WTC11 (cell line): ENCODE measurements at regions not wholly inside any gene's neighbourhood (a gene's known extent, or its start where the extent isn't known, plus 50 kb on each side); places are given as distances from the start of the nearest gene placed in this dataset.

Source experiments
- ATAC-seq: fragments of 200-7000 bp; cut with Tn5 transposase; 2 replicates; pipeline ENCODE4 v1.10.0; 2021; ENCODE audit warnings: mild to moderate bottlenecking, moderate library complexity
- CTCF ChIA-PET: fragments of 300-600 bp; sonication (Branson Sonifier 250); formaldehyde crosslinking; loops from one replicate; lab custom pipeline; 2021; ENCODE audit warnings: antibody characterized with exemption; lab: Charles Lee
- POLR2A ChIA-PET: fragments of 350-600 bp; sonication (Branson Sonifier 250); formaldehyde crosslinking; loops from one replicate; lab custom pipeline; 2021; ENCODE audit warnings: antibody characterized with exemption; lab: Charles Lee
- DNase-seq: peaks from one replicate; pipeline ENCODE4 v3.0.0; 2021; ENCODE audit warnings: low spot score
- H3K27ac Mint-ChIP-seq: 2 replicates; pipeline ENCODE4 v1.8.0; 2021; ENCODE audit warnings: mixed read lengths
- H3K27me3 Mint-ChIP-seq: 2 replicates; pipeline ENCODE4 v1.8.0; 2021; ENCODE audit warnings: low read depth, mild to moderate bottlenecking, moderate library complexity, mixed read lengths
- H3K36me3 Mint-ChIP-seq: 2 replicates; pipeline ENCODE4 v1.8.0; 2021; ENCODE audit warnings: mixed read lengths
- H3K4me1 Mint-ChIP-seq: 2 replicates; pipeline ENCODE4 v1.8.0; 2022; ENCODE audit warnings: mixed read lengths
- H3K4me3 Mint-ChIP-seq: 2 replicates; pipeline ENCODE4 v1.8.0; 2021; ENCODE audit warnings: mild to moderate bottlenecking, moderate library complexity, mixed read lengths
- H3K9me3 Mint-ChIP-seq: 2 replicates; pipeline ENCODE4 v1.8.0; 2021; ENCODE audit warnings: mixed read lengths
- CBFB ChIP-seq: sonication (generic); formaldehyde crosslinking; IDR thresholded peaks from 2 replicates; pipeline ENCODE4 v1.8.1; 2022; ENCODE audit warnings: mild to moderate bottlenecking, low read depth, missing genetic modification reagents
- EMX1 ChIP-seq: fragments of 250-450 bp; sonication (Bioruptor Pico); IDR thresholded peaks from 2 replicates; pipeline ENCODE4 v1.8.0; 2021; ENCODE audit warnings: mild to moderate bottlenecking
- ESRRA ChIP-seq: sonication (generic); formaldehyde crosslinking; IDR thresholded peaks from 2 replicates; pipeline ENCODE4 v1.8.1; 2022; ENCODE audit warnings: mild to moderate bottlenecking, missing genetic modification reagents, borderline replicate concordance
- JAZF1 ChIP-seq: fragments of 250-450 bp; sonication (Bioruptor Pico); IDR thresholded peaks from 2 replicates; pipeline ENCODE4 v1.9.0; 2021; ENCODE audit warnings: moderate library complexity, mild to moderate bottlenecking, inconsistent platforms
- KAT7 ChIP-seq: sonication (generic); formaldehyde crosslinking; IDR thresholded peaks from 2 replicates; pipeline ENCODE4 v1.8.1; 2023; ENCODE audit warnings: missing genetic modification reagents, mild to moderate bottlenecking, borderline replicate concordance
- NFATC4 ChIP-seq: fragments of 250-450 bp; sonication (Bioruptor Pico); IDR thresholded peaks from 2 replicates; pipeline ENCODE4 v1.9.0; 2021; ENCODE audit warnings: mild to moderate bottlenecking
- NFE2L1 ChIP-seq: sonication (generic); formaldehyde crosslinking; IDR thresholded peaks from 2 replicates; pipeline ENCODE4 v1.8.1; 2023; ENCODE audit warnings: missing genetic modification reagents
- SMAD3 ChIP-seq: sonication (generic); formaldehyde crosslinking; IDR thresholded peaks from 2 replicates; pipeline ENCODE4 v1.8.0; 2022; ENCODE audit warnings: missing genetic modification reagents, mild to moderate bottlenecking, borderline replicate concordance
- SOX15 ChIP-seq: fragments of 250-450 bp; sonication (Bioruptor Pico); IDR thresholded peaks from 2 replicates; pipeline ENCODE4 v1.9.0; 2021; ENCODE audit warnings: mild to moderate bottlenecking
- TEAD1 ChIP-seq: sonication (generic); formaldehyde crosslinking; IDR thresholded peaks from 2 replicates; pipeline ENCODE4 v1.8.0; 2022; ENCODE audit warnings: mild to moderate bottlenecking, missing genetic modification reagents
- TP53 ChIP-seq: sonication (generic); formaldehyde crosslinking; IDR thresholded peaks from 2 replicates; pipeline ENCODE4 v1.8.1; 2023; ENCODE audit warnings: mild to moderate bottlenecking, missing genetic modification reagents
- ZBTB21 ChIP-seq: sonication (generic); formaldehyde crosslinking; IDR thresholded peaks from 2 replicates; pipeline ENCODE4 v1.8.1; 2023; ENCODE audit warnings: mild to moderate bottlenecking, missing genetic modification reagents, borderline replicate concordance
- ZNF219 ChIP-seq: sonication (generic); formaldehyde crosslinking; IDR thresholded peaks from 2 replicates; pipeline ENCODE4 v1.8.0; 2023; ENCODE audit warnings: missing genetic modification reagents, mild to moderate bottlenecking, borderline replicate concordance
- ZNF263 ChIP-seq: sonication (generic); formaldehyde crosslinking; IDR thresholded peaks from 2 replicates; pipeline ENCODE4 v1.8.1; 2022; ENCODE audit warnings: low read depth, mild to moderate bottlenecking, moderate library complexity, missing genetic modification reagents
- ZNF671 ChIP-seq: fragments of 250-450 bp; sonication (Bioruptor Pico); IDR thresholded peaks from 2 replicates; pipeline ENCODE4 v1.8.0; 2021; ENCODE audit warnings: mild to moderate bottlenecking
- TF ChIP-seq, protein P1 (sequence below): sonication (generic); formaldehyde crosslinking; IDR thresholded peaks from 2 replicates; pipeline ENCODE4 v1.8.0; 2023; ENCODE audit warnings: mild to moderate bottlenecking, missing genetic modification reagents
- TF ChIP-seq, protein P2 (sequence below): sonication (generic); formaldehyde crosslinking; IDR thresholded peaks from 2 replicates; pipeline ENCODE4 v1.8.1; 2022; ENCODE audit warnings: low read depth, mild to moderate bottlenecking, moderate library complexity, missing genetic modification reagents, borderline replicate concordance
- TF ChIP-seq, protein P3 (sequence below): sonication (generic); formaldehyde crosslinking; IDR thresholded peaks from 2 replicates; pipeline ENCODE4 v1.8.1; 2023; ENCODE audit warnings: mild to moderate bottlenecking, missing genetic modification reagents, moderate library complexity
- TF ChIP-seq, protein P4 (sequence below): sonication (generic); formaldehyde crosslinking; IDR thresholded peaks from 2 replicates; pipeline ENCODE4 v1.8.0; 2023; ENCODE audit warnings: missing genetic modification reagents
- TF ChIP-seq, protein P5 (sequence below): sonication (generic); formaldehyde crosslinking; conservative IDR thresholded peaks from 2 replicates; pipeline ENCODE4 v1.8.1; 2022; ENCODE audit warnings: mild to moderate bottlenecking, missing genetic modification reagents
- TF ChIP-seq, protein P6 (sequence below): sonication (generic); formaldehyde crosslinking; IDR thresholded peaks from 2 replicates; pipeline ENCODE4 v1.8.1; 2023; ENCODE audit warnings: mild to moderate bottlenecking, missing genetic modification reagents

DNA sequence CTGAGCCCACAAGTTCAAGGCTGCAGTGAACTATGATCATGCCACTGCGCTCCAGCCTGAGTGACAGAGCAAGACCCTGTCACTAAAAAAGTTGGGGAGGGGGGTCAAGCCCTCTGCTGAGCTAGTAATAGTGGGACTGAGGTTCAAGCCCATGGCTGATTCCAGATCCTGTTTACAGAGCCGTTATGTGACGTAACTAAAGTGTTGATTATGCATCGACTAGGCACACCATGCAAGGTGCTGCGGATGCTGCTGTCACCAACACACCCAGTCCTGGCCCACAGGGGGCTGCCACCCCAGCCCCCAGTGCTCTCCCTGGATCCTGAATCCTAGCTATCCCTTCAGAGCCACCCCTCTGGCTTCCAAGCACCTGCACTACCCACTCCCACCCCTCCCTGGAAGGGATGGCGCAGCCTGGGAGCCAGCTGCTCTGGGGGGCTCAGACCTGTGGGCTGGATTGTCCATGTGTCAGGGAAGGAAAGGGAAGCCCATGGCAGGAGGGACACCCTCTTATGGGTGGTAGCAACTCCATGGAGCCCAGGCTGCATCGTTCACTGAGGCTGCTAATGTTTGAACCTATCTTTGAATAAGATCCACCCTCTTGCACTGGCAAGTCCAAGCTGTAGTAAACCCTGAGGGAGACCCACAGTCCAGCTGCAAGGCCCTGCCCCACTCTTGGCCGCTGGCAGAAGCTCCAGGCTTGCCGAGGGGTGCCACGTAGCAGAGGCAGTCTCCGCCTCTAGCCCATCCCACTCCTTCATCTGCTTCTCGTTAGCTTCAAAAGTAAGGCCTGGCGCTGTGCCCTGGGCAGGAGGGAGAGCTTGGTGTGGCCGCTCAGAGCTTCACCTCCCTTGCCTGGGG, 95.0 kb downstream of the SNX5 start (continued):
- TF ChIP-seq, protein P1, sequence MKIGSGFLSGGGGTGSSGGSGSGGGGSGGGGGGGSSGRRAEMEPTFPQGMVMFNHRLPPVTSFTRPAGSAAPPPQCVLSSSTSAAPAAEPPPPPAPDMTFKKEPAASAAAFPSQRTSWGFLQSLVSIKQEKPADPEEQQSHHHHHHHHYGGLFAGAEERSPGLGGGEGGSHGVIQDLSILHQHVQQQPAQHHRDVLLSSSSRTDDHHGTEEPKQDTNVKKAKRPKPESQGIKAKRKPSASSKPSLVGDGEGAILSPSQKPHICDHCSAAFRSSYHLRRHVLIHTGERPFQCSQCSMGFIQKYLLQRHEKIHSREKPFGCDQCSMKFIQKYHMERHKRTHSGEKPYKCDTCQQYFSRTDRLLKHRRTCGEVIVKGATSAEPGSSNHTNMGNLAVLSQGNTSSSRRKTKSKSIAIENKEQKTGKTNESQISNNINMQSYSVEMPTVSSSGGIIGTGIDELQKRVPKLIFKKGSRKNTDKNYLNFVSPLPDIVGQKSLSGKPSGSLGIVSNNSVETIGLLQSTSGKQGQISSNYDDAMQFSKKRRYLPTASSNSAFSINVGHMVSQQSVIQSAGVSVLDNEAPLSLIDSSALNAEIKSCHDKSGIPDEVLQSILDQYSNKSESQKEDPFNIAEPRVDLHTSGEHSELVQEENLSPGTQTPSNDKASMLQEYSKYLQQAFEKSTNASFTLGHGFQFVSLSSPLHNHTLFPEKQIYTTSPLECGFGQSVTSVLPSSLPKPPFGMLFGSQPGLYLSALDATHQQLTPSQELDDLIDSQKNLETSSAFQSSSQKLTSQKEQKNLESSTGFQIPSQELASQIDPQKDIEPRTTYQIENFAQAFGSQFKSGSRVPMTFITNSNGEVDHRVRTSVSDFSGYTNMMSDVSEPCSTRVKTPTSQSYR (CRISPR knock-in tag), result no peak
- TF ChIP-seq, protein P2, sequence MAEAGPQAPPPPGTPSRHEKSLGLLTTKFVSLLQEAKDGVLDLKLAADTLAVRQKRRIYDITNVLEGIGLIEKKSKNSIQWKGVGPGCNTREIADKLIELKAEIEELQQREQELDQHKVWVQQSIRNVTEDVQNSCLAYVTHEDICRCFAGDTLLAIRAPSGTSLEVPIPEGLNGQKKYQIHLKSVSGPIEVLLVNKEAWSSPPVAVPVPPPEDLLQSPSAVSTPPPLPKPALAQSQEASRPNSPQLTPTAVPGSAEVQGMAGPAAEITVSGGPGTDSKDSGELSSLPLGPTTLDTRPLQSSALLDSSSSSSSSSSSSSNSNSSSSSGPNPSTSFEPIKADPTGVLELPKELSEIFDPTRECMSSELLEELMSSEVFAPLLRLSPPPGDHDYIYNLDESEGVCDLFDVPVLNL, result no peak
- no peak for TF ChIP-seq NFATC4 (CRISPR knock-in tag)
- TF ChIP-seq, protein P3, sequence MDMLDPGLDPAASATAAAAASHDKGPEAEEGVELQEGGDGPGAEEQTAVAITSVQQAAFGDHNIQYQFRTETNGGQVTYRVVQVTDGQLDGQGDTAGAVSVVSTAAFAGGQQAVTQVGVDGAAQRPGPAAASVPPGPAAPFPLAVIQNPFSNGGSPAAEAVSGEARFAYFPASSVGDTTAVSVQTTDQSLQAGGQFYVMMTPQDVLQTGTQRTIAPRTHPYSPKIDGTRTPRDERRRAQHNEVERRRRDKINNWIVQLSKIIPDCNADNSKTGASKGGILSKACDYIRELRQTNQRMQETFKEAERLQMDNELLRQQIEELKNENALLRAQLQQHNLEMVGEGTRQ (CRISPR knock-in tag), result no peak
- TF ChIP-seq JAZF1, result no peak
- no peak for TF ChIP-seq EMX1 (CRISPR knock-in tag)

DNA sequence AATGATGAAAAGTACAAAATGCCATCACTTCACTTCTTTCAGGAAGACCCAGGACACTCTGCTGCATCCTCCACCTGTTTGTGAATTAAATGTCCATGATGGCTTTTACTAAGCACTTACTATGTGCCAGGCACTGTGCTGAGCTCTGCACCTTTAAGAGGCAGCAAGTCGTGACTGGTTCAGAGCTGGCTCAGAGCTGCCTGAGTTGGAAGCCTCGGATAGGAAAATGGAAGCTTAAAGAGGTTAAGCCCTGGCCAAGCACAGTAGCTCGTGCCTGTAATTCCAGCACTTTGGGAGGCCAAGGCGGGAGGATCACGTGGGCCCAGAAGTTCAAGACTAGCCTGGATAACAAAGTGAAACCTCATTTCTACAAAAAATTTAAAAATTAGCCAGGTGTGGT, 95.6 kb downstream of the SNX5 start:
- no peaks in the 10 kb centered on the region for H3K36me3 Mint-ChIP-seq
- H3K4me3 Mint-ChIP-seq, result no peak overlapping the region
- POLR2A ChIA-PET, result interaction anchor here (1.5 kb wide), 1 partner anchor 191 kb away, joined by 6 read pairs; the partner anchor contains the start of gene RRBP1
- no peak for DNase-seq
- H3K27ac Mint-ChIP-seq, result 0 out of 2 replicates have a peak overlapping the region, but pooled peaks have one; percentile 66
- no peaks in the 10 kb centered on the region; the same call in 1 of the 2 replicates for H3K27me3 Mint-ChIP-seq
- no peak for ATAC-seq
- no peaks in the 10 kb centered on the region for H3K9me3 Mint-ChIP-seq
- CTCF ChIA-PET, result interaction anchor here (0.9 to 2.9 kb wide), 7 partner anchors 9 to 191 kb away, joined by 3 to 32 read pairs (median 7); partner anchors contain the start of gene RRBP1
- H3K4me1 Mint-ChIP-seq, result peaks cover 82% of the 10 kb centered on the region
- TF ChIP-seq, protein P4, sequence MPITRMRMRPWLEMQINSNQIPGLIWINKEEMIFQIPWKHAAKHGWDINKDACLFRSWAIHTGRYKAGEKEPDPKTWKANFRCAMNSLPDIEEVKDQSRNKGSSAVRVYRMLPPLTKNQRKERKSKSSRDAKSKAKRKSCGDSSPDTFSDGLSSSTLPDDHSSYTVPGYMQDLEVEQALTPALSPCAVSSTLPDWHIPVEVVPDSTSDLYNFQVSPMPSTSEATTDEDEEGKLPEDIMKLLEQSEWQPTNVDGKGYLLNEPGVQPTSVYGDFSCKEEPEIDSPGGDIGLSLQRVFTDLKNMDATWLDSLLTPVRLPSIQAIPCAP, result no peak
- TF ChIP-seq CBFB (CRISPR knock-in tag) (no peak), KAT7 (CRISPR knock-in tag) (no peak), NFE2L1 (no peak), SOX15 (CRISPR knock-in tag) (no peak), ZBTB21 (CRISPR knock-in tag) (no peak), ZNF219 (no peak), NFATC4 (CRISPR knock-in tag) (no peak), ZNF263 (CRISPR knock-in tag) (no peak), ESRRA (CRISPR knock-in tag) (no peak), ZNF671 (CRISPR knock-in tag) (no peak), TEAD1 (CRISPR knock-in tag) (no peak), TP53 (CRISPR knock-in tag) (no peak), SMAD3 (no peak)
- TF ChIP-seq, protein P1 (CRISPR knock-in tag), result no peak
- TF ChIP-seq, protein P5, sequence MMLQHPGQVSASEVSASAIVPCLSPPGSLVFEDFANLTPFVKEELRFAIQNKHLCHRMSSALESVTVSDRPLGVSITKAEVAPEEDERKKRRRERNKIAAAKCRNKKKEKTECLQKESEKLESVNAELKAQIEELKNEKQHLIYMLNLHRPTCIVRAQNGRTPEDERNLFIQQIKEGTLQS (CRISPR knock-in tag), result no peak
- TF ChIP-seq, protein P6, sequence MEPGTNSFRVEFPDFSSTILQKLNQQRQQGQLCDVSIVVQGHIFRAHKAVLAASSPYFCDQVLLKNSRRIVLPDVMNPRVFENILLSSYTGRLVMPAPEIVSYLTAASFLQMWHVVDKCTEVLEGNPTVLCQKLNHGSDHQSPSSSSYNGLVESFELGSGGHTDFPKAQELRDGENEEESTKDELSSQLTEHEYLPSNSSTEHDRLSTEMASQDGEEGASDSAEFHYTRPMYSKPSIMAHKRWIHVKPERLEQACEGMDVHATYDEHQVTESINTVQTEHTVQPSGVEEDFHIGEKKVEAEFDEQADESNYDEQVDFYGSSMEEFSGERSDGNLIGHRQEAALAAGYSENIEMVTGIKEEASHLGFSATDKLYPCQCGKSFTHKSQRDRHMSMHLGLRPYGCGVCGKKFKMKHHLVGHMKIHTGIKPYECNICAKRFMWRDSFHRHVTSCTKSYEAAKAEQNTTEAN (CRISPR knock-in tag), result no peak
- TF ChIP-seq, protein P2, result no peak
